Retinal pigment epithelial cell (primary cell): ENCODE measurements at regions not wholly inside any gene's neighbourhood (a gene's known extent, or its start where the extent isn't known, plus 50 kb on each side); places are given as distances from the start of the nearest gene placed in this dataset.

Source experiments
- DNase-seq: peaks from one replicate; pipeline ENCODE4 v3.0.0-alpha.2; 2010; ENCODE audit warnings: low read depth
- H3K4me3 ChIP-seq: 2 replicates; pipeline ENCODE4 v1.5.1; 2011; ENCODE audit warnings: mild to moderate bottlenecking, low read length, control low read depth, moderate library complexity
- TF ChIP-seq, protein P1 (sequence below): conservative IDR thresholded peaks from 2 replicates; pipeline ENCODE4 v1.5.1; 2011; ENCODE audit warnings: low read depth, low read length, control low read depth, inconsistent platforms

DNA sequence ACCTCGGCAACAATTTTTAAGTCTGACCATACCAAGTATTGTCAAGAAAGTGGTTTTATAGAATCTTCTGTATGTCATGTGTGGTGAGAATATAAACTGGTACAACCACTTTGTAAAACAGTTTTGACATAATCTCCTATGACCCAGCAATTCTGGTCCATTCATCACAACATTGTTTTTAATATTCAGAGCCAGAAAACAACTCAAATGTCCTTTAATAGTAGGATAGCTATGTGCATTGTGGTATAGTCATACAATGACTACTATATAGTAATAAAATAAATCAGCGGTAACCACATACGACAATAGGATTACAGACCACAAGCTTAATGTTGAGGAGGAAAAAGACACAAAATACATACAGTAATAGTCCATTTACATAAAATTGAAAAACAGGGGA is 175.2 kb upstream of the SPATS2L start:
- H3K4me3 ChIP-seq = no peak overlapping the region
- TF ChIP-seq, protein P1, sequence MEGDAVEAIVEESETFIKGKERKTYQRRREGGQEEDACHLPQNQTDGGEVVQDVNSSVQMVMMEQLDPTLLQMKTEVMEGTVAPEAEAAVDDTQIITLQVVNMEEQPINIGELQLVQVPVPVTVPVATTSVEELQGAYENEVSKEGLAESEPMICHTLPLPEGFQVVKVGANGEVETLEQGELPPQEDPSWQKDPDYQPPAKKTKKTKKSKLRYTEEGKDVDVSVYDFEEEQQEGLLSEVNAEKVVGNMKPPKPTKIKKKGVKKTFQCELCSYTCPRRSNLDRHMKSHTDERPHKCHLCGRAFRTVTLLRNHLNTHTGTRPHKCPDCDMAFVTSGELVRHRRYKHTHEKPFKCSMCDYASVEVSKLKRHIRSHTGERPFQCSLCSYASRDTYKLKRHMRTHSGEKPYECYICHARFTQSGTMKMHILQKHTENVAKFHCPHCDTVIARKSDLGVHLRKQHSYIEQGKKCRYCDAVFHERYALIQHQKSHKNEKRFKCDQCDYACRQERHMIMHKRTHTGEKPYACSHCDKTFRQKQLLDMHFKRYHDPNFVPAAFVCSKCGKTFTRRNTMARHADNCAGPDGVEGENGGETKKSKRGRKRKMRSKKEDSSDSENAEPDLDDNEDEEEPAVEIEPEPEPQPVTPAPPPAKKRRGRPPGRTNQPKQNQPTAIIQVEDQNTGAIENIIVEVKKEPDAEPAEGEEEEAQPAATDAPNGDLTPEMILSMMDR = no peak
- DNase-seq = no peak

DNA sequence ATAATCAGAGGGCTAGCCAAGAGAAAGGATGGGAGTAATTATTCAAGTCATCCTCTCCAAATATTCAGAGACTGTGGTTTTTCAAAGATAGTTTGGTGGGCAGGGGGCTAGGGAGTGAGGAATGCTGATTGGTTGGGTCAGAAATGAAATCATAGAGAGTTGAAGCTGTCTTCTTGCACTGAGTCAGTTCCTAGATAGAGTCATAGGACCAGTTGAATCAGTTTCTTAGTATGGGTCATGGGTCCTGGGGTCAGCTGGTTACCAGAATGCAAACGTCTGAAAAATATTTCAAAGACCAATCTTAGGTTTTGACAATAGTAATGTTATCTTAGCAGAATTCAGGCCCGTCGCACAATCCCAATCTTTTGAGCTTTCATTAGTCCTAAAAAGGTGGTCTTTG is 171.4 kb upstream of the SPATS2L start:
- TF ChIP-seq, protein P1 = no peak
- no peak overlapping the region for H3K4me3 ChIP-seq
- DNase-seq = no peak

DNA sequence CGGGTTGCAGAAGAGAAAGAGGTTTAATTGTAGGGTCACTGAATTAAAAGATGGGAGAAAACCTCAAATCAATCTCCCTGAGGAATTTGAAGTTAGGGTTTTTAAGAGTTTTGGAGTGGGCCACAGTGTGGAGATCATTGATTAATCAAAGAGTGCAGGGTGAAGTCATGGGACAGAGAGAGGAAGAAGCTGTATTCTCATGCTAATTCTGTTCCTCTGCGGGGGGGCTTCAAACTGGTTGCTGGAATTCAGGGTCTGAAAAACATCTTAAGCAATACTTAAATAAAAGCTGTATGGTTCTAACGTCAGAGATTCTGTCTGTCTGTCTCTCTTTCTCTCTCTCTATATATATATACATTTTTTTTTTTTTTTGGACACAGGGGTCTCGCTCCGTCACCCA is 169.8 kb upstream of the SPATS2L start:
- TF ChIP-seq, protein P1 = no peak
- no peak overlapping the region for H3K4me3 ChIP-seq
- no peak for DNase-seq

DNA sequence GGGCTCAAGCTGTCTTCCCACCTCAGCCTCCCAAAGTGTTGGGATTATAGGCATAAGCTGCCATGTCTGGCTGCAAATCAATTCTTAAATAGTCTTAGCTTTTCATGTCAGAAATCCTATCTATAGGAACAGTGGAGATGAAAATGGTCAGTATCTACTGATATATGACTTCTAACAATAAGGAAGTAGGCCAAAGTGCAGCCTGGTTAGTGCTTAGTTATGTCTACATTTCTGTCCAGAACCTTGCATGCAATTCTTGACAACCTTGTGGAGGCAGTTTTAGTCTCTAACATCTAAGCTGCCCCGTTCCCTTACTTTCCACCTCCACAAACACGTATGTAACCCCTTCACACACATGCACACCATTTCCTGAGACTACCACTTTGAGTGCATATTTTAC is 169.2 kb upstream of the SPATS2L start:
- TF ChIP-seq, protein P1 = no peak
- H3K4me3 ChIP-seq = no peak overlapping the region
- no peak for DNase-seq

DNA sequence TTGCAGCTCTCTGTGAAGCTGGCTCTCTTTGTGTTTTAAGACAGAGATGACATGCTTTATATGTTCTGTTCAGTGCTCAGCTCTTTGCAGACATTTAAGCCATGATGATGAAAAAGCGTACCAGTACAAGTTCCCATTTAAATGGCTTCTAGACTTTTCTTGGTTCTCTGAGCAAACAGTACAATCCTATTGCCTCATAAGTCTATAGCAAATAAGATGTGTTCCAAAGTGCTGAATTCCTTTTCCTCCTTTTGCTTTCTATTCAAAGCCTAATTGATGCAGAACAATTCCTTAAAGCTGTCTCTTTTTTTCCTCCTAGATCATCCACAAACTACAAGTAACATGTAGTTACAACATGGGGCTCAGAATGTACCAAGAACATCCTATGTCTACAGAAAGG is 168.8 kb upstream of the SPATS2L start:
- no peak overlapping the region for H3K4me3 ChIP-seq
- TF ChIP-seq, protein P1 = no peak
- no peak for DNase-seq

DNA sequence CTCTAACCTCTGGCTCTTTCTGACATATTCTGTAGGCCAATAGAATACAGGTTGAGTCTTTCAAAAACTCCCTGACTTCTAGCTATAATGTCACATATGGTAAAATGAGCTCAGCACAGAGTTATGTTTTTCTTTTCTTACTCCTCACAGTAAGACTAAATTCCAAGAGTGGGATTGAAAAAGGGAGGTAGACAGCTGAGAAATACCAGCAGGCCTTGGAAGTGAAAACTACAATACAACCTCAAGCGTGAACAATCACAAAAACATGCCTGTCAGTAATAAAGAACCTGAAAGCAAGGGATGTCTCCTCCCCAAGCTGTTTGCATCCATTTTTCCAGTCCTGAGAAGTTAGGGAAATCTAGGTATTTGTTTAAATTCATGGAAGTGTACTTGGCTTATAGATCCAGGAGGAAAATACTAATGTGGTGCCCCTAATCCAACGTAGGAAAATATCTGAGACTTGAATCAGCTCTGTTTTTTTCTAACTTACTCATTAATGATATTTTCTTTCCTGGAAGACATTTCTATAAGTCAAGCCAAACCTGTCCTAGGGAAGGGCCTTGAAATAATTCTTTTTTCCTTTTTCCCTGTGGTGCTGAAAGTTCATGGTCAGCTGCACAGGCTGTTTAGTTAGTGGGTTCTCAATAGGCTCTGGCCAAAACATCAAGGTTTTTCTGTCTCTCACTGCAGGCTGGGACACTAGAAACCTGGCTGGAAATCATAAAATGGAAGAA is 167.9 kb upstream of the SPATS2L start:
- TF ChIP-seq, protein P1 = no peak
- no peak for DNase-seq
- no peak overlapping the region for H3K4me3 ChIP-seq

DNA sequence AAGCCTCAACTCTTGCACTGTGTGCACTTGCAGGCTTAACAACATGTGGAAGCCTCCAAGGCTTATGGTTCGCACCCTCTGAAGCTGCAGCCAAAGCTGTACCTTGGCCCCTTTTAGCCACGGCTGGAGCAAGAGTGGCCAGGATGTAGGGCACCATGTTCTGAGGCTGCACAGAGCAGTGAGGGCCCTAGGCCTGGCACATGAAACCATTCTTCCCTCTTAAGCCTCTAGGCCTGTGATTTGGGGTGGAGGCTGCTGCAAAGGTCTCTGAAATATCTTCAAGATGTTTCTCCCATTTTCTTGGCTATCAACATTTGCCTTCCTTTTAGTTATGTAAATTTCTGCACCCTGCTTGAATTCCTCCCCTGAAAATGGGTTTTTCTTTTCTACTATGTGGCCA is 161.9 kb upstream of the SPATS2L start:
- DNase-seq = no peak
- H3K4me3 ChIP-seq = no peak overlapping the region
- TF ChIP-seq, protein P1 = no peak
